ENCODE measurements at regions not wholly inside any gene's neighbourhood (a gene's known extent, or its start where the extent isn't known, plus 50 kb on each side); places are given as distances from the start of the nearest gene placed in this dataset.

- TF ChIP-seq CTCF (IDR thresholded peaks at IDR 0.05; ENCODE audit: insufficient read depth, low read depth, low read length) (no peak), EZH2 (IDR thresholded peaks at IDR 0.05; ENCODE audit: insufficient read depth, low read length) (no peak)
Observed at GRCh38 chr4:60033826-60034225, 1166.3 kb upstream of the ADGRL3 start.

Data from astrocyte (in vitro differentiated cells and primary cell).